ENCODE measurements at regions not wholly inside any gene's neighbourhood (a gene's known extent, or its start where the extent isn't known, plus 50 kb on each side); places are given as distances from the start of the nearest gene placed in this dataset.

- H3K4me3 ChIP-seq, result no peak overlapping the region
- H3K4me1 ChIP-seq, result no peaks in the 10 kb centered on the region
- no peak overlapping the region for H3K27ac ChIP-seq
- no peaks in the 10 kb centered on the region for H3K27me3 ChIP-seq
- TF ChIP-seq CTCF (IDR thresholded peaks at IDR 0.05) (no peak), POLR2A (IDR thresholded peaks at IDR 0.05) (no peak), EP300 (IDR thresholded peaks at IDR 0.05; ENCODE audit: low read depth) (no peak), POLR2AphosphoS5 (IDR thresholded peaks at IDR 0.05) (no peak)
- in situ Hi-C loops (cut with MboI; ENCODE audit: low pct_ligation_motif_present in 1 of 4, low pct_unique_long_range_greater_than_20kb in 1 of 4, low sequenced_read_pairs in 3 of 4), result no loop called here
- 77 to 82% methylated on average over 2 of the region's 2 CpGs for WGBS, 2 donors (ENCODE audit: low coverage in 1 of 2)
- DNase-seq, result no peak
- no peaks in the 10 kb centered on the region for H3K36me3 ChIP-seq
- intact Hi-C loops (cut with DNase I; ENCODE audit: low total_unique reads), result no loop called here
- no peaks in the 10 kb centered on the region for H3K9me3 ChIP-seq
These were observed 589.8 kb upstream of the ATP2B1 start for GRCh38 chr12:90298289-90298948.

DNA sequence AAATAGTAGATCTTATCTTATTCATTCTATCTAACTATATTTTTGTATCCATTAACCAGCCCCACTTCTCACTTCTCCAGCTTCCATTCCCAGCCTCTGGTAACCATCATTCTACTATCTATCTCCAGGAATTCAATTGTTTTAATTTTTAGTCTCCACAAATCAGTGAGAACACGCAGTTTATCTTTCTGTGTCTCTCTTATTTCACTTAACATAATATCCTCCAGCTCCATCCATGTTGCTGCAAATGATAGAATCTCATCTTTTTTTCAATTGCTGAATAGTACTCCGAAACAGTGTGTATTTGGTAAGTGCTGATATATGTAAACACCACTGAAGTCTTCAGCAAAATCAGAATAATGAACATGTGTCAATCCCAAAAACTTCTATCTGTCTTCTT lies 587.2 kb upstream of the ATP2B1 start:
- H3K27me3 ChIP-seq, result no peaks in the 10 kb centered on the region
- whole genome bisulfite sequencing, 2 donors (ENCODE audit: low coverage in 1 of 2), result 88 to 100% methylated on average over 2 of the region's 2 CpGs
- in situ Hi-C loops (cut with MboI; ENCODE audit: low pct_ligation_motif_present in 1 of 4, low pct_unique_long_range_greater_than_20kb in 1 of 4, low sequenced_read_pairs in 3 of 4) (no loop called here), intact Hi-C loops (cut with DNase I; ENCODE audit: low total_unique reads) (no loop called here)
- no peak overlapping the region for H3K27ac ChIP-seq
- H3K9me3 ChIP-seq, result no peaks in the 10 kb centered on the region
- no peaks in the 10 kb centered on the region for H3K4me1 ChIP-seq
- no peaks in the 10 kb centered on the region for H3K36me3 ChIP-seq
- DNase-seq, result no peak
- H3K4me3 ChIP-seq, result no peak overlapping the region
- TF ChIP-seq POLR2A (IDR thresholded peaks at IDR 0.05) (no peak), CTCF (IDR thresholded peaks at IDR 0.05) (no peak), EP300 (IDR thresholded peaks at IDR 0.05; ENCODE audit: low read depth) (no peak), POLR2AphosphoS5 (IDR thresholded peaks at IDR 0.05) (no peak)

DNA sequence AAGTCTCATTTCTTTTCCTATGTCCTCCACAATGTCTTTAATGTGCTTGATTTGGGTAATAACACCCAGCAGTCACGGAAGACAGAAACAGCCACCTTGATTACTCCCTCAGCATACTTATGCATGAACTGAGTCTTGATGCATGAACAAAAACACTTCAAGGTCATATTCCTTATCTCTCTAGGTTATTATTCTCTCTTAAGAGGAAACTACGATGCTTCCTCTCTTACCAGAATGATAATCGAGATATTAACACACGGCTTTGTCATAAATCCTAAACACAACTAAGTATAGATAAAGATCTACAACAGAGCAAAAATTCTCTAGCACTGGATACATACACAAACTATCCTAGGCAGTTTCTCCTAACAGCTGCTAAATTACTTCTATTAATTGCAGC lies 583.5 kb upstream of the ATP2B1 start:
- H3K4me1 ChIP-seq, result no peaks in the 10 kb centered on the region
- 50 to 54% methylated on average over 4 of the region's 4 CpGs for WGBS, 2 donors (ENCODE audit: low coverage in 1 of 2)
- no peaks in the 10 kb centered on the region for H3K36me3 ChIP-seq
- no peak for DNase-seq
- peaks cover 9 to 11% of the 10 kb centered on the region in 2 donors for H3K9me3 ChIP-seq
- in situ Hi-C loops (cut with MboI; ENCODE audit: low pct_ligation_motif_present in 1 of 4, low pct_unique_long_range_greater_than_20kb in 1 of 4, low sequenced_read_pairs in 3 of 4) (no loop called here), intact Hi-C loops (cut with DNase I; ENCODE audit: low total_unique reads) (no loop called here)
- TF ChIP-seq EP300 (IDR thresholded peaks at IDR 0.05; ENCODE audit: low read depth) (no peak), POLR2AphosphoS5 (IDR thresholded peaks at IDR 0.05) (no peak), CTCF (IDR thresholded peaks at IDR 0.05) (no peak), POLR2A (IDR thresholded peaks at IDR 0.05) (no peak)
- no peak overlapping the region for H3K4me3 ChIP-seq
- no peaks in the 10 kb centered on the region for H3K27me3 ChIP-seq
- H3K27ac ChIP-seq, result no peak overlapping the region

DNA sequence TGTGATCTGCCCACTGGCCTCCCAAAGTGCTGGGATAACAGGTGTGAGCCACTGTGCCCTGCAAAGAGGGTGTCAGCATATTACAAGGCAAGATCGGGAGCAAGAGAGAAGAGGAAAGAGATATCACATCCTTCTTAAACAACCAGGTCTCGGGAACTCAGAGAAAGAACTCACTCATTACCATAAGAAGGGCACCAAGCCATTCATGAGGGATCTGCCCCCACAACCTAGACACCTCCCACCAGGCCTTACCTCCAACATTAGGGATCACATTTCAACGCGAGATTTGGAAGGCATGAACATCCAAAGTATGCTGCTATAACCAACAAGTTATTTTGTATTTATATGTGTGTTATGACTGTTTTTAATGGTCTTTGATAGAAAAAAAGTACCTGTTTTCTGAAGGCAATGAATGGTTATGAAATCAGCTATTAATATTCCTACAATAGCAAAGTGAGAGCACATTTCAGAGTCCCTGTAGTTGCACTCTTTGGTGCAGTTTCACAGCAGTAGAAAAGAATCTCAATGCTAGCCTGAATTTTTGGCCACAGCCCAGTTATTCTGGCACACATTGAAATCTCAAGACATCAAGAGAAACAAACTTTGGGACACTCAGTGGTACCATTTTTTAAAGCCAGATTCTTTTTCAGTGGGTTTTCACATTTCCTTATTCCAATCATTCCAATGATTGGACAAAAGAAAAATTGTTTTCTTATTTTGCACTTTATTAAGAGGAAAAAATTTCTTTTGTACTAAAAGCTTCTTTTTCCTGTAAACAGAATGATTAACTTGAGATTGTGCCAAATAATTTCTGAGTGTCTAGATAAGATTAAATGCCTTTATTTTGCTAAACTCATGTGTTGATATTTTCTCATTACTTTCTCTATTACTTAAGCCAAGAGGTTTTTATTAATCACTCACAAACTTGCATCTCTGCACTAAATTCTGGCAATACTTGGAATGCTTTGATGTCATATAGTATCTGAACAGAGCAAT lies 582.6 kb upstream of the ATP2B1 start:
- intact Hi-C loops (cut with DNase I; ENCODE audit: low total_unique reads) (no loop called here), in situ Hi-C loops (cut with MboI; ENCODE audit: low pct_ligation_motif_present in 1 of 4, low pct_unique_long_range_greater_than_20kb in 1 of 4, low sequenced_read_pairs in 3 of 4) (no loop called here)
- DNase-seq, result no peak
- 82 to 93% methylated on average over 4 of the region's 4 CpGs for WGBS, 2 donors (ENCODE audit: low coverage in 1 of 2)
- H3K4me1 ChIP-seq, result no peaks in the 10 kb centered on the region
- H3K36me3 ChIP-seq, result no peaks in the 10 kb centered on the region
- H3K27me3 ChIP-seq, result no peaks in the 10 kb centered on the region
- no peak overlapping the region for H3K27ac ChIP-seq
- peaks cover 9 to 15% of the 10 kb centered on the region in 2 donors for H3K9me3 ChIP-seq
- H3K4me3 ChIP-seq, result no peak overlapping the region
- TF ChIP-seq EP300 (IDR thresholded peaks at IDR 0.05; ENCODE audit: low read depth) (no peak), CTCF (IDR thresholded peaks at IDR 0.05) (no peak), POLR2AphosphoS5 (IDR thresholded peaks at IDR 0.05) (no peak), POLR2A (IDR thresholded peaks at IDR 0.05) (no peak)

All from transverse colon (tissue), 4 donors.